Sigmoid colon (tissue), 6 donors: ENCODE measurements at regions not wholly inside any gene's neighbourhood (a gene's known extent, or its start where the extent isn't known, plus 50 kb on each side); places are given as distances from the start of the nearest gene placed in this dataset.

Experiments used
- DNase-seq: peaks from one replicate; pipeline ENCODE4 v3.0.0-alpha.2; 2019
- H3K27ac ChIP-seq, 4 donors: fragments of 200-600 bp; sonication (generic); one replicate each; pipeline ENCODE4 v1.5.1; 2016 to 2019; ENCODE audit warnings: mild to moderate bottlenecking in 1 of 4
- H3K27me3 ChIP-seq, 3 donors: fragments of 200-600 bp; sonication (generic); one replicate each; pipeline ENCODE4 v1.5.1; 2019; ENCODE audit warnings: mild to moderate bottlenecking in 1 of 3
- H3K36me3 ChIP-seq, 4 donors: fragments of 200-600 bp; sonication (generic); one replicate each; pipeline ENCODE4 v1.5.1; 2016 to 2019
- H3K4me1 ChIP-seq, 4 donors: fragments of 200-600 bp; sonication (generic); one replicate each; pipeline ENCODE4 v1.5.1; 2017 to 2019
- H3K4me3 ChIP-seq, 4 donors: fragments of 200-600 bp; sonication (generic); one replicate each; pipeline ENCODE4 v1.5.1; 2017 to 2019; ENCODE audit warnings: mild to moderate bottlenecking in 2 of 4, moderate library complexity in 1 of 4
- H3K9me3 ChIP-seq, 4 donors: fragments of 200-600 bp in 3 of 4; sonication (generic) in 3 of 4; one replicate each; pipeline versions ENCODE4 v1.5.1 to v1.6.1; 2013 to 2019
- CTCF ChIP-seq, 4 experiments: fragments of 450-650 bp in 3 of 4; fragments of 200-600 bp in 1 of 4; IDR thresholded peaks; one replicate each; pipeline ENCODE4 v1.5.1; 2016 to 2019; ENCODE audit warnings: antibody characterized with exemption in 4 of 4, mild to moderate bottlenecking in 3 of 4, moderate library complexity in 2 of 4
- EP300 ChIP-seq, 4 donors: sonication (generic); formaldehyde crosslinking; IDR thresholded peaks; one replicate each; pipeline ENCODE4 v1.6.1; 2017; ENCODE audit warnings: antibody characterized with exemption in 4 of 4
- POLR2A ChIP-seq, 2 donors: fragments of 450-650 bp; IDR thresholded peaks; one replicate each; pipeline ENCODE4 v1.6.1; 2016; ENCODE audit warnings: antibody characterized with exemption in 2 of 2, mild to moderate bottlenecking in 2 of 2, moderate library complexity in 2 of 2
- POLR2AphosphoS5 ChIP-seq, 4 donors: sonication (generic); formaldehyde crosslinking; IDR thresholded peaks; one replicate each; pipeline ENCODE4 v1.6.1; 2017; ENCODE audit warnings: antibody characterized with exemption in 4 of 4
- WGBS, 2 donors: extraction: QIAGEN DNeasy Blood & Tissue Kit; methylation state at CpG; one replicate each; pipeline ENCODE4 v1.1.7; 2013; 5-methylcytosine and 5-hydroxymethylcytosine counted together
- intact Hi-C: fragments of 100-400 bp; cut with DNase I; formaldehyde crosslinking; loops from one replicate; pipeline ENCODE4 v1.15.1; 2023
- donor health status: healthy with polysubstance abuse.
- donor health status: healthy.

DNA sequence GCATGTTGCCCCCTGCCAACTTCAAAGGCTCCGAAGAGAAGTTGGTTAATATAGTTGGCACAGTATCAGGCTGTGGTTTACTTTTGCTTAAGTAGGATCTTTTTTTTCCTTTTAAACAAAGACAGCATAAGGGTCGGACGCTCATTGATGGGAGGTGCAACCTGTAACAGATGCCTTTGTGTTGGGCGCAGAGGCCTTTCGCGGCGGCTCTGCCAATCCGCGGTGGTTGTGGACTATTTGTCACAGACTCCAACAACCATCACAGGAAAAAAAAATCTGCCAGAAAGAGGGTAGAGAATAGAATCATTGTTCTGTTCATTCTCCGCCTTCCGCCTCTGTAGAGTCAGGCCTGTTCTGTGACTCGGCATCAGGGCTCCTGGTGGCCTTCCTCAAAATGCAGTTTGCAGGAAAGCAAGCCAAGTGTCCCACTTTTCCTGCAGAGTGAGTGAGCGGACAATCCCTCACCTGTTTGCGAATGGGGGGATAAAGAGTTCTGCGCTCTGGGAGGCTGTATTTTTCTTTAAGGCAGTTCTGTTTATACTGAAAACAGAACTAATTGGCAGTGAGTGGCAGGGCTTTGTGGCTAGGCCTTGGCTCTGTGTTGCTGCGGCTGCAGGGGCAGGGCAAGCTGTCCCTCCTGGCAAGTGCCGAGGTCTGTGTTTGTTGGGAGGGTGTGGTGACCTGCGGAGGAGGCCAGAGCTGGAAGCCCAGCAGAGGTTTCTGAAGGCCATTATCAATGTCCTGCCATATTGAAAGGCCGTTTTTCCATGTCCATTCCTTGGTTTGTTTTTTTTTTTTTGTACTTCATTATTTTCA, 83.0 kb upstream of the PIWIL1 start:
- Histone ChIP-seq H3K36me3 (no peaks in the 10 kb centered on the region), H3K9me3 (no peaks in the 10 kb centered on the region), H3K4me1 (no peaks in the 10 kb centered on the region), H3K27ac (no peak overlapping the region), H3K27me3 (no peaks in the 10 kb centered on the region), H3K4me3 (no peak overlapping the region)
- intact Hi-C loops = no loop called here
- TF ChIP-seq CTCF (IDR thresholded peaks at IDR 0.05) (no peak), EP300 (IDR thresholded peaks at IDR 0.05) (no peak), POLR2A (IDR thresholded peaks at IDR 0.05) (no peak), POLR2AphosphoS5 (IDR thresholded peaks at IDR 0.05) (no peak)
- 85 to 87% methylated on average over 19 of the region's 19 CpGs for WGBS, 2 donors
- no peak for DNase-seq

DNA sequence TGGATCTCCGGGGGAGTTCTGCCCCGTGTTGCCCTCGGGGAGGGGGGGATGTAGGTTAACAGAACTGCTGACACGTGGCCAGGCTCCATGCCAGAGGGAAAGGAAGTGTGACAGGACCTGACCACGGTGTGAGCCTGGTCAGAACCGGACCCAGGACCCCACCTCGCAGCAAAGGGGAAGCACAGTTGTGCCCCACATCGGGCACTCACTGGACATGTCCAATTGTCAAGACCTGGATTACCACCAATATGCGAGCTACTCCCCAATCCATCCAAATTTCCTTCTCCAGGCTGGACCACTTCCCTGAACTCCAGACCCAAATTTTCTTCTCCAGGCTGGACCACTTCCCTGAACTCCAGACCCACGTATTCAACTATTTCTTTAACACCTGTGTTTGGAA, 78.8 kb upstream of the PIWIL1 start:
- no peak for DNase-seq
- 78 to 80% methylated on average over 10 of the region's 10 CpGs for WGBS, 2 donors
- Histone ChIP-seq H3K9me3 (no peaks in the 10 kb centered on the region), H3K4me1 (no peaks in the 10 kb centered on the region), H3K27me3 (peaks cover 0 to 6% (median 0%) of the 10 kb centered on the region in 3 donors), H3K27ac (no peak overlapping the region), H3K4me3 (no peak overlapping the region), H3K36me3 (no peaks in the 10 kb centered on the region)
- TF ChIP-seq EP300 (IDR thresholded peaks at IDR 0.05) = no peak
- TF ChIP-seq POLR2A (IDR thresholded peaks at IDR 0.05) = no peak
- no peak for TF ChIP-seq POLR2AphosphoS5 (IDR thresholded peaks at IDR 0.05)
- TF ChIP-seq CTCF (IDR thresholded peaks at IDR 0.05) = no peak
- intact Hi-C loops = no loop called here

DNA sequence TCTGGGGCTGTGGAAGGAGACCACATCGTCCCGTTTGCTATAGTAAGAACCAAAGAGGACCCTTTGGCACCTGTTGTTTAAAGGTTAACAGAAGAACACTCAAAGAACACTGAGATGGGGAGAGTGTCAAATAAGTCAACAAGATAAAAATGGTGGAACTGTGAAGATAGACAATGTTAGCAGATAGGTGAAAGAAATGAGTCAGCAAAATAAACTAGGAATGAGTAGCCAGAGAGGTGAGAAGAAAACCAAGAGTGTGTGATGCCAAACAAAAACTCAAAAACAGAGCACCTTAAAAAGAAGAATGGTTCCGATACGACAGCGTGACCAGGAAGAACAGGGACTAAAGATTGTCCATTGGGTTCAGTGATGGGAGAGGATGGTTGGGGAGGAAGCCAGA, 74.7 kb upstream of the PIWIL1 start:
- 62 to 79% methylated on average over 5 of the region's 5 CpGs for WGBS, 2 donors
- Histone ChIP-seq H3K4me1 (no peaks in the 10 kb centered on the region), H3K27ac (no peak overlapping the region), H3K4me3 (no peak overlapping the region), H3K9me3 (no peaks in the 10 kb centered on the region), H3K36me3 (no peaks in the 10 kb centered on the region), H3K27me3 (peaks cover 0 to 6% (median 0%) of the 10 kb centered on the region in 3 donors)
- intact Hi-C loops = no loop called here
- TF ChIP-seq EP300 (IDR thresholded peaks at IDR 0.05) (no peak), CTCF (IDR thresholded peaks at IDR 0.05) (no peak), POLR2AphosphoS5 (IDR thresholded peaks at IDR 0.05) (no peak), POLR2A (IDR thresholded peaks at IDR 0.05) (no peak)
- DNase-seq = no peak

DNA sequence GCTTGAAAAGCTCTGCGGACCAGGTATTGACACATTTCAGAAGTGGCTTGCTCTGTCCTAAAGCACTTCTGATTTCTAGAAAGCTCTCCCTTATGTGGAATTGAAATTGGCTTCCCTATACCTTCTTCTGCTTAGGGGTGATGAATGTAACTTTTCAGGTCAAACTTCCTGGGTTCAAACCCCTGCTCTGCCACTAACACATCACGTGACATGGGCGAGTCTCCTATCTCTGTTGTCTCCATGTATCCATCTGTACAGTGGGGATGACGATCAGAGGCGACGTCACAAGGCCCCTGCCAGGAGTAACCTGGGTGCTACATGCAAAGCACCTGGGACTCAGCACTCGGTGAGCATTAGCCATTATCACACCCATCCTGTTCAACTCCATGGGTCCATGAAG, 73.7 kb upstream of the PIWIL1 start:
- no peak for TF ChIP-seq EP300 (IDR thresholded peaks at IDR 0.05)
- no peak for TF ChIP-seq POLR2A (IDR thresholded peaks at IDR 0.05)
- TF ChIP-seq CTCF (IDR thresholded peaks at IDR 0.05) = no peak
- TF ChIP-seq POLR2AphosphoS5 (IDR thresholded peaks at IDR 0.05) = no peak
- 84 to 91% methylated on average over 7 of the region's 7 CpGs for WGBS, 2 donors
- intact Hi-C loops = no loop called here
- no peak overlapping the region for H3K27ac ChIP-seq
- no peak for DNase-seq
- H3K4me1 ChIP-seq = no peaks in the 10 kb centered on the region
- peaks cover 0 to 6% (median 0%) of the 10 kb centered on the region in 3 donors for H3K27me3 ChIP-seq
- no peak overlapping the region for H3K4me3 ChIP-seq
- no peaks in the 10 kb centered on the region for H3K9me3 ChIP-seq
- H3K36me3 ChIP-seq = no peaks in the 10 kb centered on the region
